H9 (cell line): ENCODE measurements at regions not wholly inside any gene's neighbourhood (a gene's known extent, or its start where the extent isn't known, plus 50 kb on each side); places are given as distances from the start of the nearest gene placed in this dataset.

Experiments used
- DNase-seq: peaks from one replicate; pipeline ENCODE4 v3.0.0-alpha.2; 2017
- H2AFZ ChIP-seq: one replicate; pipeline ENCODE4 v1.6.1; 2013; ENCODE audit warnings: mild to moderate bottlenecking, low read length, control low read depth, moderate library complexity
- H2AK5ac ChIP-seq: 2 replicates; pipeline ENCODE4 v1.6.1; 2013; ENCODE audit warnings: low read length, control low read depth, mixed read lengths; ENCODE audit not compliant: insufficient read length
- H2BK120ac ChIP-seq: one replicate; pipeline ENCODE4 v1.6.1; 2013; ENCODE audit warnings: low read depth, mild to moderate bottlenecking, low read length, control low read depth, inconsistent platforms; ENCODE audit not compliant: poor library complexity, severe bottlenecking
- H2BK12ac ChIP-seq: 2 replicates; pipeline ENCODE4 v1.6.1; 2013; ENCODE audit warnings: low read length, control low read depth, mixed read lengths, low read depth; ENCODE audit not compliant: insufficient read length
- H2BK15ac ChIP-seq: 2 replicates; pipeline ENCODE4 v1.6.1; 2013; ENCODE audit warnings: low read depth, low read length, control low read depth
- H2BK20ac ChIP-seq: one replicate; pipeline ENCODE4 v1.6.1; 2013; ENCODE audit warnings: low read depth, mild to moderate bottlenecking, low read length, control low read depth, inconsistent platforms; ENCODE audit not compliant: poor library complexity, severe bottlenecking
- H2BK5ac ChIP-seq: 2 replicates; pipeline ENCODE4 v1.6.1; 2013; ENCODE audit warnings: low read length, control low read depth, mixed read lengths; ENCODE audit not compliant: insufficient read length
- H3K14ac ChIP-seq: 2 replicates; pipeline ENCODE4 v1.6.1; 2013; ENCODE audit warnings: low read length, control low read depth; ENCODE audit not compliant: insufficient read depth
- H3K18ac ChIP-seq: 2 replicates; pipeline ENCODE4 v1.6.1; 2013; ENCODE audit warnings: low read depth, mild to moderate bottlenecking, mixed read lengths, low read length, control low read depth; ENCODE audit not compliant: insufficient read length
- H3K23ac ChIP-seq: 2 replicates; pipeline ENCODE4 v1.6.1; 2013; ENCODE audit warnings: low read length, control low read depth, mixed read lengths, low read depth; ENCODE audit not compliant: insufficient read length
- H3K23me2 ChIP-seq: 2 replicates; pipeline ENCODE4 v1.6.1; 2013; ENCODE audit warnings: low read depth, mild to moderate bottlenecking, mixed read lengths, low read length, control low read depth; ENCODE audit not compliant: insufficient read length, poor library complexity, severe bottlenecking
- H3K27ac ChIP-seq: 2 replicates; pipeline ENCODE4 v1.5.1; 2013; ENCODE audit warnings: low read length, control low read depth, mixed read lengths, low read depth; ENCODE audit not compliant: insufficient read length
- H3K27me3 ChIP-seq: 2 replicates; pipeline ENCODE4 v1.6.1; 2013; ENCODE audit warnings: low read length, control low read depth, inconsistent platforms; ENCODE audit not compliant: insufficient read depth
- H3K4ac ChIP-seq: 2 replicates; pipeline ENCODE4 v1.6.1; 2013; ENCODE audit warnings: low read depth, mild to moderate bottlenecking, control low read depth, inconsistent platforms, low read length, moderate library complexity
- H3K4me1 ChIP-seq: 2 replicates; pipeline ENCODE4 v1.6.1; 2013; ENCODE audit warnings: low read length, control low read depth, inconsistent platforms; ENCODE audit not compliant: insufficient read depth
- H3K4me2 ChIP-seq: 2 replicates; pipeline ENCODE4 v1.6.1; 2013; ENCODE audit warnings: low read length, control low read depth, mixed read lengths; ENCODE audit not compliant: insufficient read length, insufficient read depth
- H3K56ac ChIP-seq: 2 replicates; pipeline ENCODE4 v1.6.1; 2013; ENCODE audit warnings: low read depth, mild to moderate bottlenecking, mixed read lengths, low read length, control low read depth; ENCODE audit not compliant: insufficient read length
- H3K79me1 ChIP-seq: 2 replicates; pipeline ENCODE4 v1.6.1; 2013; ENCODE audit warnings: low read depth, mild to moderate bottlenecking, moderate library complexity, low read length, control low read depth, inconsistent platforms; ENCODE audit not compliant: insufficient read depth, poor library complexity, severe bottlenecking
- H3K79me2 ChIP-seq: 2 replicates; pipeline ENCODE4 v1.6.1; 2013; ENCODE audit warnings: low read length, control low read depth, inconsistent platforms; ENCODE audit not compliant: insufficient read depth
- H3K9ac ChIP-seq: 2 replicates; pipeline ENCODE4 v1.6.1; 2013; ENCODE audit warnings: low read length, control low read depth, mixed read lengths; ENCODE audit not compliant: insufficient read length; ENCODE audit errors: extremely low read depth
- H3K9me3 ChIP-seq: one replicate; pipeline ENCODE4 v1.6.1; 2013; ENCODE audit warnings: low read depth, low read length, inconsistent platforms; ENCODE audit not compliant: control insufficient read depth
- H3T11ph ChIP-seq: one replicate; pipeline ENCODE4 v1.6.1; 2013; ENCODE audit warnings: mild to moderate bottlenecking, low read length, control low read depth, inconsistent platforms
- H4K20me1 ChIP-seq: one replicate; pipeline ENCODE4 v1.6.1; 2013; ENCODE audit not compliant: control insufficient read depth, insufficient read length, insufficient read depth
- H4K5ac ChIP-seq: 2 replicates; pipeline ENCODE4 v1.6.1; 2013; ENCODE audit warnings: low read depth, mild to moderate bottlenecking, mixed read lengths, low read length, control low read depth; ENCODE audit not compliant: insufficient read length
- H4K8ac ChIP-seq: replicated peaks from 2 replicates; pipeline ENCODE4 v1.6.1; 2013; ENCODE audit warnings: low read length, control low read depth, mixed read lengths, low read depth; ENCODE audit not compliant: insufficient read length
- H4K91ac ChIP-seq: 2 replicates; pipeline ENCODE4 v1.6.1; 2013; ENCODE audit warnings: low read depth, mild to moderate bottlenecking, moderate library complexity, mixed read lengths, low read length, control low read depth; ENCODE audit not compliant: insufficient read length
- H3K27ac Mint-ChIP-seq, 3 experiments: 2 replicates in 2 of 3; 3 replicates in 1 of 3; pipeline ENCODE4 v1.8.0; 2020 to 2021; ENCODE audit warnings: mixed read lengths in 3 of 3, mild to moderate bottlenecking in 1 of 3, moderate library complexity in 1 of 3
- H3K27me3 Mint-ChIP-seq: 2 replicates; pipeline ENCODE4 v1.8.0; 2021; ENCODE audit warnings: low read depth, mild to moderate bottlenecking, moderate library complexity, mixed read lengths
- H3K36me3 Mint-ChIP-seq, 3 experiments: 2 replicates in 2 of 3; 3 replicates in 1 of 3; pipeline ENCODE4 v1.8.0; 2020 to 2021; ENCODE audit warnings: low read depth in 3 of 3, mixed read lengths in 3 of 3; ENCODE audit not compliant: insufficient read depth in 1 of 3
- H3K4me1 Mint-ChIP-seq, 2 experiments: 2 replicates each; pipeline ENCODE4 v1.8.0; 2020; ENCODE audit warnings: mixed read lengths in 2 of 2
- H3K4me3 Mint-ChIP-seq, 2 experiments: 2 replicates in 1 of 2; 3 replicates in 1 of 2; pipeline ENCODE4 v1.8.0; 2020 to 2021; ENCODE audit warnings: mild to moderate bottlenecking in 2 of 2, mixed read lengths in 2 of 2, moderate library complexity in 1 of 2
- H3K9me3 Mint-ChIP-seq, 2 experiments: 2 replicates in 1 of 2; 3 replicates in 1 of 2; pipeline ENCODE4 v1.8.0; 2020; ENCODE audit warnings: mild to moderate bottlenecking in 2 of 2, mixed read lengths in 2 of 2, moderate library complexity in 1 of 2
- CTCF ChIP-seq: fragments of 200-600 bp; sonication (generic); conservative IDR thresholded peaks from 3 replicates; pipeline ENCODE4 v1.8.0; 2021; ENCODE audit warnings: antibody characterized with exemption, mild to moderate bottlenecking
- WGBS: extraction: QIAGEN DNeasy Blood & Tissue Kit; methylation state at CpG from one replicate; pipeline ENCODE4 v1.1.7; 2013; ENCODE audit warnings: missing lambda C conversion rate, low lambda C conversion rate, mixed read lengths; ENCODE audit not compliant: insufficient read length; ENCODE audit errors: extremely low coverage; 5-methylcytosine and 5-hydroxymethylcytosine counted together

DNA sequence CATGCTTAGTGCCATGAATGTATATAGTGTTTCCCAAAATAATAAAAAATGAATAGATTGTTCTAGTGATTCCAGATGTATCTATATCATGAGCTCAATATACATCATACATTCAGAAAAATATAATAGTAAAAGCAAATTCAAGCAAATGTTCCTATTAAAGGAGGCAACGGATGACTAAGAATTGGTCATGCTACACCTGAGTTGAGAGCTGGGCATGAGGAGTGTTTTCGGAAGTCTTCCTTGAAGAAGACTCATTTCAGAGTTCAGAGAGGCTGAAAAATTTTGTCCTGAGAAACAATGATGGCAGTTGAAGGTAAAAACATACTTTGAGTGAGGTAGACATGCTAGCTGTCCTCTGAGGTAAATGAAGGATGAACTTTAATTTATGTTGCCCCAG, 79.3 kb upstream of the IL1RAPL2 start:
- Mint-ChIP-seq H3K36me3 (no peaks in the 10 kb centered on the region), H3K27me3 (no peaks in the 10 kb centered on the region), H3K27ac (no peak overlapping the region), H3K4me1 (no peaks in the 10 kb centered on the region), H3K4me3 (no peak overlapping the region), H3K9me3 (peaks cover 0 to 52% of the 10 kb centered on the region in 2 experiments; a peak in 2 of 5 replicates)
- H3K23me2 ChIP-seq, result no peaks in the 10 kb centered on the region
- H3K27me3 ChIP-seq, result no peaks in the 10 kb centered on the region
- DNase-seq, result no peak
- H2BK120ac ChIP-seq, result no peak overlapping the region
- TF ChIP-seq CTCF, result no peak
- H4K5ac ChIP-seq, result no peak overlapping the region
- peaks cover 3% of the 10 kb centered on the region for H3K9me3 ChIP-seq
- no peak overlapping the region for H3K14ac ChIP-seq
- no peak overlapping the region for H3K27ac ChIP-seq
- WGBS, result no CpG with 5 or more reads among the region's 2 CpGs
- no peaks in the 10 kb centered on the region for H3K4me1 ChIP-seq
- no peaks in the 10 kb centered on the region for H3K79me1 ChIP-seq
- H2AK5ac ChIP-seq, result no peak overlapping the region
- H4K8ac ChIP-seq, result no peak overlapping the region
- H3K56ac ChIP-seq, result no peak overlapping the region
- H2BK5ac ChIP-seq, result no peak overlapping the region
- H4K20me1 ChIP-seq, result no peaks in the 10 kb centered on the region
- H2AFZ ChIP-seq, result no peak overlapping the region
- no peak overlapping the region for H3K4me2 ChIP-seq
- no peak overlapping the region for H2BK15ac ChIP-seq
- no peak overlapping the region for H3K18ac ChIP-seq
- no peak overlapping the region for H3T11ph ChIP-seq
- H3K9ac ChIP-seq, result no peak overlapping the region
- no peak overlapping the region for H3K23ac ChIP-seq
- no peak overlapping the region for H4K91ac ChIP-seq
- H2BK12ac ChIP-seq, result no peak overlapping the region
- no peak overlapping the region for H2BK20ac ChIP-seq
- H3K79me2 ChIP-seq, result no peaks in the 10 kb centered on the region
- H3K4ac ChIP-seq, result no peak overlapping the region
